ENCODE measurements at regions not wholly inside any gene's neighbourhood (a gene's known extent, or its start where the extent isn't known, plus 50 kb on each side); places are given as distances from the start of the nearest gene placed in this dataset.
A peak's percentile ranks its signal among the peaks of the same experiment; 100 is the strongest.

DNA sequence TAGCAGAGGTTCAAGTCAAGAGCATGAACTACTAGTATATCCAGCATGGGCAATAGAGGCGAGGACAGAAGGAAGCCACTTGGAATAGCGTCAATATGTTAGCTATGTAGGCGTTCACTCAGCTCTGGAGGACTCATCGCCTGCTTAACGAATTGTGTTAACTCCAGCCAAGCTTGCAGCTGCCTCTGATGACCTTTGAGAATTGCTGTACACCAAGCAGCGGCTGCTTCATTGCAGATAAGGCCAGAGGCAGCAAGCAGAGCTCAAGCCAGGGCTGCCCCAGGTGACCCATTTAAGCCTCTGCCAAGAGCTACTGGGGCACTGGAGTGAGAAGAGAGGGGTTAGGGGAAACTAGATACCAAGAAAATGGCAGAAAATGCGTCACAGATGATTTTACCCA, 160.2 kb upstream of the IGFBP7 start:
- Histone ChIP-seq H3K79me1 (replicated peaks; ENCODE audit: low read length, poor library complexity, severe bottlenecking) (no peaks in the 10 kb centered on the region), H3K27me3 (ENCODE audit: control insufficient read depth in 1 of 2, insufficient read depth in 1 of 2, low read length in 2 of 2) (peaks cover 11 to 24% of the 10 kb centered on the region in 2 experiments), H2AFZ (ENCODE audit: low read depth, low read length) (no peak overlapping the region), H3K9me3 (ENCODE audit: control insufficient read depth, low read length) (no peaks in the 10 kb centered on the region), H3K9ac (ENCODE audit: low read length) (no peak overlapping the region), H3K4me1 (ENCODE audit: control insufficient read depth, insufficient read depth, low read depth, low read length) (no peaks in the 10 kb centered on the region), H3K23ac (ENCODE audit: low read length in 2 of 2) (no peak overlapping the region), H3K36me3 (ENCODE audit: control insufficient read depth in 1 of 2, insufficient read depth in 2 of 2, low read depth in 1 of 2, low read length in 2 of 2) (no peaks in the 10 kb centered on the region), H2AK5ac (ENCODE audit: low read length, severe bottlenecking) (no peak overlapping the region), H2BK15ac (ENCODE audit: low read depth, poor library complexity, severe bottlenecking) (no peak overlapping the region), H3K4me3 (ENCODE audit: insufficient read depth in 1 of 2, low read depth in 1 of 2, low read length in 2 of 2) (no peak overlapping the region), H3K4ac (ENCODE audit: low read depth in 1 of 2, low read length in 2 of 2) (no peak overlapping the region), H3K4me2 (ENCODE audit: low read length, poor library complexity, severe bottlenecking) (no peak overlapping the region), H2BK12ac (ENCODE audit: low read length in 2 of 2) (no peak overlapping the region), H3K18ac (ENCODE audit: low read depth in 1 of 2, low read length in 2 of 2) (no peak overlapping the region), H2BK120ac (ENCODE audit: low read depth, low read length) (no peak overlapping the region), H4K91ac (ENCODE audit: low read length) (no peak overlapping the region), H2BK5ac (ENCODE audit: low read depth, low read length, poor library complexity, severe bottlenecking) (no peak overlapping the region), H4K8ac (ENCODE audit: low read length) (no peak overlapping the region), H3K14ac (ENCODE audit: low read length in 2 of 2) (no peak overlapping the region), H3K27ac (ENCODE audit: low read length, poor library complexity, severe bottlenecking) (no peak overlapping the region)
- no peak for DNase-seq
- 72% methylated on average over 7 of the region's 7 CpGs for WGBS

DNA sequence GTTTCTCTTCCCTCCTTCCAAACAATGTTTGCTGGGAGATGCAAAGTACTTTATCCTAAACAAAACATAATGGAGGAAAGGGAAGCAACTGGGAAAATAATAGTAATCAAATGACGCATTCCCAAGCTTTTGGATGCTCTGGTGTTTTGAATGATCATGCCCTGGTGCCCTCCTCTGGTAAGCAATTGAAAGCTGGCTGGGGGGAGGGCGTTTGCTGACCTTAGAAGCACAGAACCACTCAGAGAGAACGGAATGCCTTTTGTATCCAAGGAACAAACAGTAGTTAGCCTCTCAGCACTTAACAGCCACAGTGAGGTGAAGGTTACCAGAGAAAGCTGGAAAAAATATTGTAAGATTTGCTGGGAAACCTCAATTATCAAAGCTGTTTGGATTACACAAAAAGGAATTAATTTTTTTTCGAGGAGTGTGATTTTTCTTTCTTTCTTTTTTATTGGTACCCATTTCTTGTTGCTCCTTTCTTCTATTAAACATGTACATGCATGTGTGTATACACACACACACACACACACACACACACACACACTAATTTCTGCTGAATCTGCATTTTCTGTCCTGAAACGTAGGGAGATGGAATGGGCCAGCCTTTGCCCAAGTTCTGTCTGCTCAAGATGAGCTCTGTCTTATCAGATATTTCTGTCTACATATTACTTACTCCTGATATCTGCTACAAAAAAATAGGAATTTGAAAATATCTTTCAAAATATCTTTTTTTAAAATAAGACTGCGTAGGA, 155.8 kb upstream of the IGFBP7 start:
- H2BK120ac ChIP-seq (ENCODE audit: low read depth, low read length) = no peak overlapping the region
- no peak overlapping the region for H4K8ac ChIP-seq (ENCODE audit: low read length)
- no peaks in the 10 kb centered on the region for H3K4me1 ChIP-seq (ENCODE audit: control insufficient read depth, insufficient read depth, low read depth, low read length)
- H3K36me3 ChIP-seq (ENCODE audit: control insufficient read depth in 1 of 2, insufficient read depth in 2 of 2, low read depth in 1 of 2, low read length in 2 of 2) = no peaks in the 10 kb centered on the region
- peak; percentile 1 for DNase-seq
- no peak overlapping the region for H2BK15ac ChIP-seq (ENCODE audit: low read depth, poor library complexity, severe bottlenecking)
- no peak overlapping the region for H3K27ac ChIP-seq (ENCODE audit: low read length, poor library complexity, severe bottlenecking)
- H2AK5ac ChIP-seq (ENCODE audit: low read length, severe bottlenecking) = no peak overlapping the region
- peaks cover 24 to 25% of the 10 kb centered on the region in 2 experiments for H3K27me3 ChIP-seq (ENCODE audit: control insufficient read depth in 1 of 2, insufficient read depth in 1 of 2, low read length in 2 of 2)
- no peak overlapping the region for H2BK12ac ChIP-seq (ENCODE audit: low read length in 2 of 2)
- WGBS = 63% methylated on average over 5 of the region's 6 CpGs
- H3K4ac ChIP-seq (ENCODE audit: low read depth in 1 of 2, low read length in 2 of 2) = no peak overlapping the region
- no peak overlapping the region for H2AFZ ChIP-seq (ENCODE audit: low read depth, low read length)
- H4K91ac ChIP-seq (ENCODE audit: low read length) = no peak overlapping the region
- H3K4me3 ChIP-seq (ENCODE audit: insufficient read depth in 1 of 2, low read depth in 1 of 2, low read length in 2 of 2) = no peak overlapping the region
- H3K79me1 ChIP-seq (replicated peaks; ENCODE audit: low read length, poor library complexity, severe bottlenecking) = no peaks in the 10 kb centered on the region
- no peak overlapping the region for H3K23ac ChIP-seq (ENCODE audit: low read length in 2 of 2)
- H2BK5ac ChIP-seq (ENCODE audit: low read depth, low read length, poor library complexity, severe bottlenecking) = peak overlapping the region; percentile 50
- no peak overlapping the region for H3K18ac ChIP-seq (ENCODE audit: low read depth in 1 of 2, low read length in 2 of 2)
- H3K9me3 ChIP-seq (ENCODE audit: control insufficient read depth, low read length) = peaks cover 3% of the 10 kb centered on the region
- H3K9ac ChIP-seq (ENCODE audit: low read length) = no peak overlapping the region
- no peak overlapping the region for H3K14ac ChIP-seq (ENCODE audit: low read length in 2 of 2)
- H3K4me2 ChIP-seq (ENCODE audit: low read length, poor library complexity, severe bottlenecking) = no peak overlapping the region

DNA sequence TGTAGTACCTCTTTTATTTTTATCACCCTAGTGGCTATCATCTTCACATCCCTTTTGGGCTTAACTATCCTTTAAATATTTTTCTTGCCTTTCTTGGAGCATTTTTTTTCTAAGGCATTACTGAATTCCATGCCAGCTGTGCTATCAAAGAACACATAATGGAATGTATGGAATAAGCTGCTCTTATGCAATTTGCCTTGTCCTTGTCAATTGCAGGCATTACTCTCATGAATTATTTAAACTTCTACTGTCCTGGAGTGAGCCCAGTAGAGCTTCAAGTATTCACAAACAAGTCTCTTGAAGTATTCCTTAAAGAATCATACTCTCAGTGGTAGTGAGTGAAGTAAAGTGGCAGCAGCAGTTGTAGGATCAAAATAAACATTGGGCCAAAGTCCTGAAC, 144.6 kb upstream of the IGFBP7 start:
- no peak overlapping the region for H3K9ac ChIP-seq (ENCODE audit: low read length)
- no peaks in the 10 kb centered on the region for H3K79me1 ChIP-seq (replicated peaks; ENCODE audit: low read length, poor library complexity, severe bottlenecking)
- no peaks in the 10 kb centered on the region for H3K9me3 ChIP-seq (ENCODE audit: control insufficient read depth, low read length)
- no peak overlapping the region for H2AK5ac ChIP-seq (ENCODE audit: low read length, severe bottlenecking)
- H3K14ac ChIP-seq (ENCODE audit: low read length in 2 of 2) = no peak overlapping the region
- H4K91ac ChIP-seq (ENCODE audit: low read length) = no peak overlapping the region
- no peak for DNase-seq
- H2BK12ac ChIP-seq (ENCODE audit: low read length in 2 of 2) = no peak overlapping the region
- no peak overlapping the region for H3K23ac ChIP-seq (ENCODE audit: low read length in 2 of 2)
- H2BK5ac ChIP-seq (ENCODE audit: low read depth, low read length, poor library complexity, severe bottlenecking) = no peak overlapping the region
- no peak overlapping the region for H2AFZ ChIP-seq (ENCODE audit: low read depth, low read length)
- H3K4me1 ChIP-seq (ENCODE audit: control insufficient read depth, insufficient read depth, low read depth, low read length) = no peaks in the 10 kb centered on the region
- no peaks in the 10 kb centered on the region for H3K27me3 ChIP-seq (ENCODE audit: control insufficient read depth in 1 of 2, insufficient read depth in 1 of 2, low read length in 2 of 2)
- no peak overlapping the region for H3K4me2 ChIP-seq (ENCODE audit: low read length, poor library complexity, severe bottlenecking)
- no peak overlapping the region for H4K8ac ChIP-seq (ENCODE audit: low read length)
- H2BK120ac ChIP-seq (ENCODE audit: low read depth, low read length) = no peak overlapping the region
- no peaks in the 10 kb centered on the region for H3K36me3 ChIP-seq (ENCODE audit: control insufficient read depth in 1 of 2, insufficient read depth in 2 of 2, low read depth in 1 of 2, low read length in 2 of 2)
- no peak overlapping the region for H3K18ac ChIP-seq (ENCODE audit: low read depth in 1 of 2, low read length in 2 of 2)
- H3K4me3 ChIP-seq (ENCODE audit: insufficient read depth in 1 of 2, low read depth in 1 of 2, low read length in 2 of 2) = no peak overlapping the region
- H3K27ac ChIP-seq (ENCODE audit: low read length, poor library complexity, severe bottlenecking) = no peak overlapping the region
- H2BK15ac ChIP-seq (ENCODE audit: low read depth, poor library complexity, severe bottlenecking) = no peak overlapping the region
- H3K4ac ChIP-seq (ENCODE audit: low read depth in 1 of 2, low read length in 2 of 2) = no peak overlapping the region

DNA sequence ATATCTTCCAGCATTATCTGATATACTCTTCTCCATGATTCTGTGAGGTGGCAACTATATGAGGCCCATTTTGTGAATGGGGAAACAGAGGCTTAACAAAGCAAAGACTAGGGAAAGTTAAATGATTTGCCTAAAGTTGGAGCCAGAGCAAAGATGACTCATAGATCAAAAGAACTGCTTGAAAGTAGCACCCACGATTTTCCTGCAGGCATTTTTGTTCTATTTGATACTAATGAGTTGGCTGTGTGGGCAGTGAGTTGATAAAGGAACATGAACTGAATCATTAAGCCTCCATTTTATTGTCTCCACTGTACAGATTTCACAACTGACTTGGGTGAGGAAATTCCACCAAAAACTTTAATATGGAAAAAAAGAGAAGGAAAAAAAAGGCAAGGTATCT, 138.9 kb upstream of the IGFBP7 start:
- H3K14ac ChIP-seq (ENCODE audit: low read length in 2 of 2) = no peak overlapping the region
- H3K27ac ChIP-seq (ENCODE audit: low read length, poor library complexity, severe bottlenecking) = no peak overlapping the region
- no peak overlapping the region for H3K18ac ChIP-seq (ENCODE audit: low read depth in 1 of 2, low read length in 2 of 2)
- H3K23ac ChIP-seq (ENCODE audit: low read length in 2 of 2) = no peak overlapping the region
- no peak overlapping the region for H4K8ac ChIP-seq (ENCODE audit: low read length)
- H4K91ac ChIP-seq (ENCODE audit: low read length) = no peak overlapping the region
- H3K4me2 ChIP-seq (ENCODE audit: low read length, poor library complexity, severe bottlenecking) = no peak overlapping the region
- peaks cover 0 to 7% of the 10 kb centered on the region in 2 experiments for H3K27me3 ChIP-seq (ENCODE audit: control insufficient read depth in 1 of 2, insufficient read depth in 1 of 2, low read length in 2 of 2)
- H3K36me3 ChIP-seq (ENCODE audit: control insufficient read depth in 1 of 2, insufficient read depth in 2 of 2, low read depth in 1 of 2, low read length in 2 of 2) = no peaks in the 10 kb centered on the region
- no peak overlapping the region for H3K4me3 ChIP-seq (ENCODE audit: insufficient read depth in 1 of 2, low read depth in 1 of 2, low read length in 2 of 2)
- no peaks in the 10 kb centered on the region for H3K4me1 ChIP-seq (ENCODE audit: control insufficient read depth, insufficient read depth, low read depth, low read length)
- no peak overlapping the region for H2BK15ac ChIP-seq (ENCODE audit: low read depth, poor library complexity, severe bottlenecking)
- H2AK5ac ChIP-seq (ENCODE audit: low read length, severe bottlenecking) = no peak overlapping the region
- DNase-seq = no peak
- H2BK12ac ChIP-seq (ENCODE audit: low read length in 2 of 2) = no peak overlapping the region
- no peak overlapping the region for H2BK5ac ChIP-seq (ENCODE audit: low read depth, low read length, poor library complexity, severe bottlenecking)
- no peak overlapping the region for H2AFZ ChIP-seq (ENCODE audit: low read depth, low read length)
- WGBS = 38% methylated on average over 1 of the region's 1 CpG
- H2BK120ac ChIP-seq (ENCODE audit: low read depth, low read length) = no peak overlapping the region
- no peaks in the 10 kb centered on the region for H3K79me1 ChIP-seq (replicated peaks; ENCODE audit: low read length, poor library complexity, severe bottlenecking)
- no peak overlapping the region for H3K4ac ChIP-seq (ENCODE audit: low read depth in 1 of 2, low read length in 2 of 2)
- H3K9me3 ChIP-seq (ENCODE audit: control insufficient read depth, low read length) = no peaks in the 10 kb centered on the region
- no peak overlapping the region for H3K9ac ChIP-seq (ENCODE audit: low read length)

Measured in mesenchymal stem cell (in vitro differentiated cells and primary cell).